Body of pancreas (tissue), 4 donors: ENCODE measurements at regions not wholly inside any gene's neighbourhood (a gene's known extent, or its start where the extent isn't known, plus 50 kb on each side); places are given as distances from the start of the nearest gene placed in this dataset.

ENCODE experiments used
- POLR2A ChIP-seq, 3 donors: fragments of 450-650 bp; IDR thresholded peaks; one replicate each; pipeline ENCODE4 v1.6.1; 2016; ENCODE audit warnings: antibody characterized with exemption in 3 of 3, mild to moderate bottlenecking in 2 of 3
- TF ChIP-seq, protein P1 (sequence below), 7 experiments: fragments of 450-650 bp in 4 of 7; fragments of 200-600 bp in 3 of 7; sonication (generic) in 3 of 7; IDR thresholded peaks; one replicate each; pipeline ENCODE4 v1.5.1; 2016 to 2019; ENCODE audit warnings: antibody characterized with exemption in 7 of 7

DNA sequence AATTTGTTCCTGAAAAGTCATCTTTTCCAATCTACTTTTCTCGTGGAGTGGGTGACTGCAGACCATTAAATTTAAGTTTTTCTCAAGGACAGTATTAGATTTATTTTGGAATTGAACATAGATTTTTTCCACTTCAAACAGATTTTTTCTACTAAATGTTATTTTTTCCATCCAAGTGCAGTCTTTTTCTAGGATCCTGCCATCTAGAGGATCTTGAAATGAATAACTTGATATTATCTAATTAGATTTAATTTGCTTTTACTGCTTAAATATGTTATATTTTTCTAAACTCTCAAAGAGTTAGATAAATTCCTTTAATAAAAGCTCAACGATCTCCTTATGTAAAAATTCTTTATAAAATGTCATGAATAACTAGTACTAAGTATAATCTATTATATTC lies 136.9 kb upstream of the PRR16 start:
- TF ChIP-seq, protein P1, sequence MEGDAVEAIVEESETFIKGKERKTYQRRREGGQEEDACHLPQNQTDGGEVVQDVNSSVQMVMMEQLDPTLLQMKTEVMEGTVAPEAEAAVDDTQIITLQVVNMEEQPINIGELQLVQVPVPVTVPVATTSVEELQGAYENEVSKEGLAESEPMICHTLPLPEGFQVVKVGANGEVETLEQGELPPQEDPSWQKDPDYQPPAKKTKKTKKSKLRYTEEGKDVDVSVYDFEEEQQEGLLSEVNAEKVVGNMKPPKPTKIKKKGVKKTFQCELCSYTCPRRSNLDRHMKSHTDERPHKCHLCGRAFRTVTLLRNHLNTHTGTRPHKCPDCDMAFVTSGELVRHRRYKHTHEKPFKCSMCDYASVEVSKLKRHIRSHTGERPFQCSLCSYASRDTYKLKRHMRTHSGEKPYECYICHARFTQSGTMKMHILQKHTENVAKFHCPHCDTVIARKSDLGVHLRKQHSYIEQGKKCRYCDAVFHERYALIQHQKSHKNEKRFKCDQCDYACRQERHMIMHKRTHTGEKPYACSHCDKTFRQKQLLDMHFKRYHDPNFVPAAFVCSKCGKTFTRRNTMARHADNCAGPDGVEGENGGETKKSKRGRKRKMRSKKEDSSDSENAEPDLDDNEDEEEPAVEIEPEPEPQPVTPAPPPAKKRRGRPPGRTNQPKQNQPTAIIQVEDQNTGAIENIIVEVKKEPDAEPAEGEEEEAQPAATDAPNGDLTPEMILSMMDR (IDR thresholded peaks at IDR 0.05), result no peak
- no peak for TF ChIP-seq POLR2A (IDR thresholded peaks at IDR 0.05)
